ENCODE measurements at regions not wholly inside any gene's neighbourhood (a gene's known extent, or its start where the extent isn't known, plus 50 kb on each side); places are given as distances from the start of the nearest gene placed in this dataset.
A peak's percentile ranks its signal among the peaks of the same experiment; 100 is the strongest.
"Not testable (repeated sequence)": the region's sequence is repeated elsewhere in the genome, so short reads cannot be mapped to it uniquely, and the experiment has no call there.

DNA sequence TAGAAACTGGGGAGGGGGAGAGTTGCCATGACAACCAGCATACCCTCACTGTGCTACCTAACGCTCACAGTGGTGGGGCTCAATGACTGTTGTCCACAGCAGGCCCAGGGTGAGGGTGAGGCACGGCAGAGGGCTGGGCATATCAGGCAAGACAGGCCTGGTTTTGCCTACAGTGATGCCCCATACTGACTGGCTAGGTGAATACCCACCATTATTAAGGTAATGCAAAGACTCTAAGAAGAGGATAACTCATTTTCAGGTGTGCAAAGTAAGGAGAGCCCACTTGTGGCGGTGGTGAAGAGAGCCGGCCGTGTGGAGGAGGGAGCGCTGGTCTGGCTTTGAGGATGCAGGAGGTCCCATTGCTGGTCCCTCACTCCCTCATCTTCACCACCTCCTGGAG, 422.3 kb downstream of the FUT8 start:
- H3K9me3 Mint-ChIP-seq (ENCODE audit: low read depth) = no peaks in the 10 kb centered on the region
- no peak for DNase-seq
- no peaks in the 10 kb centered on the region for H3K36me3 Mint-ChIP-seq (ENCODE audit: low read depth)
- peaks cover 33% of the 10 kb centered on the region for H3K4me1 Mint-ChIP-seq
- ChIA-PET POLR2A (no interaction called here), CTCF (interaction anchor here (1.0 kb wide), 1 partner anchor 10 kb away, joined by 3 read pairs; no protein-coding TSS in a partner anchor)
- no peak overlapping the region for H3K4me3 Mint-ChIP-seq
- intact Hi-C loops (cut with DNase I, micrococcal nuclease) = no loop called here
- ATAC-seq = no peak
- H3K27ac Mint-ChIP-seq = no peak overlapping the region
- H3K27me3 Mint-ChIP-seq = no peaks in the 10 kb centered on the region

DNA sequence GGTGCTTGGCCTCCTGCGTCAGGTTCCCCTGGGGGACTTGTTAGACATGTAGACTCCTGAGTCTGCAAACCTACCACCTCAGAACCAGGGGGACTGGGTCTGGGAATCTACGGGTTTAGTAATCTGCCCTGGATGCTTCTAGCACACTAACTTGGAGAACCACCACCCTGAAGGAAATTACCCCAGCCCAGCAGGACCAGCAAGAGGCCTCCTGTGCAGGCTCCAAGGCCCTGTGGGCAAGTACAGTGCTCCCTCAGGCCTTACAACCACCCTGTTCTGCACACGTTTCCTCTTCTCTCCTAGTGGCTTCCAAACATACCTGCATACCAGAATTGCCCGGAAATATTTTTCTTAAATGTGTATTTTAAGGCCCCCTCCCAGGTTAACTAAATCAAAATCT, 423.0 kb downstream of the FUT8 start:
- peaks cover 36% of the 10 kb centered on the region for H3K4me1 Mint-ChIP-seq
- ATAC-seq = no peak

GRCh38 chr14:65838565-65838964, 426.0 kb downstream of the FUT8 start:
- peaks cover 39% of the 10 kb centered on the region for H3K4me1 Mint-ChIP-seq
- no peaks in the 10 kb centered on the region for H3K27me3 Mint-ChIP-seq
- ATAC-seq = no peak
- no peak for DNase-seq
- ChIA-PET CTCF (interaction anchor here (1.6 kb wide), 1 partner anchor 14 kb away, joined by 5 read pairs; no protein-coding TSS in a partner anchor), POLR2A (no interaction called here)
- no peak overlapping the region for H3K4me3 Mint-ChIP-seq
- no peak overlapping the region for H3K27ac Mint-ChIP-seq
- H3K9me3 Mint-ChIP-seq (ENCODE audit: low read depth) = no peaks in the 10 kb centered on the region
- H3K36me3 Mint-ChIP-seq (ENCODE audit: low read depth) = no peaks in the 10 kb centered on the region
- intact Hi-C loops (cut with DNase I, micrococcal nuclease) = no loop called here

More for the DNA sequence above, 423.0 kb downstream of the FUT8 start:
- H3K27ac Mint-ChIP-seq = no peak overlapping the region
- intact Hi-C loops (cut with DNase I, micrococcal nuclease) = no loop called here
- no peaks in the 10 kb centered on the region for H3K36me3 Mint-ChIP-seq (ENCODE audit: low read depth)
- ChIA-PET POLR2A (no interaction called here), CTCF (interaction anchor here (1.0 kb wide), 1 partner anchor 11 kb away, joined by 3 read pairs; no protein-coding TSS in a partner anchor)
- DNase-seq = no peak
- no peaks in the 10 kb centered on the region for H3K9me3 Mint-ChIP-seq (ENCODE audit: low read depth)
- no peaks in the 10 kb centered on the region for H3K27me3 Mint-ChIP-seq
- H3K4me3 Mint-ChIP-seq = no peak overlapping the region

DNA sequence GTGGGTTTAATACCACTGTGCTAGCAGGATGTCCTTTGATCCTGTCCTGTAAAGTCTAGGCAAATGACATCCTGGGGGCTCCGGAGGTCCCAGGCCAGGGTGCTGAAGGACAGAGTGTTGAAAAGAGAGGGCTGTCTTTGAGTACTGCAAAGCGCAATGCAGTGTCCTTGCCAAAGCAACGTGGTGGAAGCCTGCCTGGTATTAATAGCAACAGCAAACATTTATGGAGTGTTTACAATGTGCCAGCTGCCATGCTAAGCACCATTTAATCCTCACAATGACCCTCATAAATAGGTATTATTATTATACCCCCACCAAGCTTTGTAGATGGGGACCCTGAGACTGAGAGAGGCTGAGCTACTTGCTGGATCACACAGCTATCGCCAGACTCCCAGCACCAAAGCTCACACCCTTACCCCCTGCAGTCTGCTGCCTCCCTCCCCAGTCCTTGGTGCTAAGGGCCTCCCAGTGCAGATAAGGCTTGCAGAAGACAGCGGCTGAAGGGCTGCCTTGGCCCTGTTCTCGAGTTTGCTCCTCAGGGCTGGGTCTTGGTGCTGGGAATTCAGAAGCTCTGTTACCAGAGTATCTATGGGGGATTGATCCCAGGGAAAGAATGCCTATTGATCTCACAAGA, 427.7 kb downstream of the FUT8 start:
- Mint-ChIP-seq H3K9me3 (ENCODE audit: low read depth) (no peaks in the 10 kb centered on the region), H3K27ac (no peak overlapping the region), H3K36me3 (ENCODE audit: low read depth) (no peaks in the 10 kb centered on the region), H3K4me3 (no peak overlapping the region), H3K4me1 (peaks cover 50% of the 10 kb centered on the region), H3K27me3 (no peaks in the 10 kb centered on the region)
- no peak for ATAC-seq
- DNase-seq = no peak
- intact Hi-C loops (cut with DNase I, micrococcal nuclease) = no loop called here
- CTCF ChIA-PET = interaction anchor here (0.9 to 1.0 kb wide), 2 partner anchors 16 to 121 kb away, joined by 3 to 6 read pairs; no protein-coding TSS in a partner anchor
- POLR2A ChIA-PET = no interaction called here

DNA sequence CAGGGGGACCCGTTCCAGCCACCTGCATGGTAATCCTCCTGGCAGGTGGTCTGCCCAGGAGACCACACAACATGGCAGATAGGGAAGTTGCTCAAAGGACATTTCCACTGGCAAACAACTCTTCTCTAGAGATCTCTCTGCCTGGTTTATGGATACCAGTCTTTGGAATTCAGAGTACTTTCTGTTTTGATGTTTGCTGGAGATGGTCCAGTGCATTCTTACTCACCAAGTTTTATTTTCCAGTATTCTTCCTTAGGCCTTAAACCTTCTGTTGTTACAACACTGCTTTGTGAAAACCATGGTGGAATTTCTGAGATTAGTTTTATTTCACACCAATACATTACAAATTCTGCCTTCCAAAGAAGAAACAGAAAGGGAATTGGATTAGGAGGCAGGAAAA, 428.3 kb downstream of the FUT8 start:
- H3K36me3 Mint-ChIP-seq (ENCODE audit: low read depth) = no peaks in the 10 kb centered on the region
- peaks cover 53% of the 10 kb centered on the region for H3K4me1 Mint-ChIP-seq
- ChIA-PET POLR2A (no interaction called here), CTCF (no interaction called here)
- H3K27me3 Mint-ChIP-seq = no peaks in the 10 kb centered on the region
- intact Hi-C loops (cut with DNase I, micrococcal nuclease) = no loop called here
- H3K9me3 Mint-ChIP-seq (ENCODE audit: low read depth) = no peaks in the 10 kb centered on the region
- no peak overlapping the region for H3K4me3 Mint-ChIP-seq
- no peak for ATAC-seq
- H3K27ac Mint-ChIP-seq = no peak overlapping the region
- DNase-seq = no peak

DNA sequence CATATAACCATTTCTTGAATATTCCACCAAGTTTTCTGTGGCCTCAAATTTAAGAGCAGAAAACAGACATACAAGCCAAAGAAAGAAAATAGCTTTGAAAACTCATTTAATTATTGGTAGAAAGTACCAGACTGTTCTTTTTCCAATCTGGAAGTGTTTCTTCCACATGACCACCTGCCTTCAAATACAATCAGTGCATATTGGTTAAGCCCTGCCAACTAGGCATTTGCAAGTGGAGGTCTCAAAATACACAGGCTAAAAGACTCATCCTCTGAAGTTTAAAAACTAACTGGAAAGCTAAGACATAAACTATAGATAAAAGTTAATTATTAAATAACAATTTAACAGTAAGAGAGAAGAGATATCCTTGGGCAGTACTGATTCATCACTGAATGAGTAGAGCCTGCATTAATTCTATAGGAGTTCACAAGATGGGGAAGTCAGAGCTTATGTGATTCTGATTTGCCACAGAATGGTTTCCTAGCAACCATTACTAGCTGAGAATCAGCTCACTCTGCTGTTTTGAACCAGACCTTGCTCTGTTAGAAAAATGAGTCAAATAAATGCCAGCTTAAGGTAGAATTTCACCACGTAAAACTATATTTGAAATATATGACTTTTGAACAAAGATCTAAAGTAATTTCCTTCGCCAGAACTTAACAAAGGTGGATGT, 433.8 kb downstream of the FUT8 start:
- peaks cover 66% of the 10 kb centered on the region for H3K4me1 Mint-ChIP-seq
- H3K4me3 Mint-ChIP-seq = no peak overlapping the region
- ATAC-seq (peak; percentile 41), DNase-seq (no peak)
- ChIA-PET POLR2A (no interaction called here), CTCF (interaction anchor here (0.7 to 3.0 kb wide), 3 partner anchors 21 to 113 kb away, joined by 4 to 20 read pairs (median 17); no protein-coding TSS in a partner anchor)
- peaks cover 2% of the 10 kb centered on the region for H3K36me3 Mint-ChIP-seq (ENCODE audit: low read depth)
- peaks cover 8% of the 10 kb centered on the region for H3K9me3 Mint-ChIP-seq (ENCODE audit: low read depth)
- H3K27me3 Mint-ChIP-seq = no peaks in the 10 kb centered on the region
- H3K27ac Mint-ChIP-seq = peak overlapping the region; percentile 79
- intact Hi-C loops (cut with DNase I, micrococcal nuclease) = loop anchor here (2.0 kb wide), 7 partner anchors 32 to 640 kb away; no protein-coding TSS in a partner anchor

DNA sequence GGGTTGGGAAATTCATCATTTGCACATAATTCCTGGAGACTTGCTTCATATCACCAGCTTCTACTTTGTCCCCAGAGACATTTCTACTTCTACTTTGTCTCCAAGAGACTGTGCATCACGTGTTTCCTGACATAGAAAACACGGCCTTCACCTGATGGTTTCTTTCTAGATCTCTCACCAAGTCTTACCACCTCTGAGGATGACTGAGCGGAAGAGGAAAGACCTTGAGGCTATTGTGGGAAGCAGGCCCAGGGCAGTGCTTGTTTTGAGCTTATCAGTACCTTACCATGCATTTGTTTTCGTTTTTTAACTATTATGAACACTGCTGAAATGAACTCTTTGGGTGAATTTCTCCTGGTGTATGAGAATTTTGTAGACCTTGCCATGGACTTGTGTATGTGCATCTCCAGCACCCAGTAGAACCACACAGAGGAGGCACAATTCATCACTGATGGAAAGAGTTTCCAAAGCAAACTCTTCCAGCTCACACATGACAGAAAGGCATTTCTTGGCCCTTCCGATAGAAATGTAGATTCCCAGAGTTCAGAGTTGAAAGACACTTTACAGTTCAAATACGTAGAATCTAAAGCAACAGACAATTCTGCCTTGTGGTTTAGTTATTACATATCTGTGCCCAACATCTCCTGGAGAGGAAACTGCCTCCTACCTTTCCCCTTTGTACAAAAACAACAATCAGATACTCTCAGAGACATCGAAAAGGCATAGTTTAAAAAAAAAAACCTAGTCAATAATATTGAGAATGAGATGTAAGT, 434.7 kb downstream of the FUT8 start:
- POLR2A ChIA-PET = no interaction called here
- CTCF ChIA-PET = interaction anchor here (0.7 to 3.0 kb wide), 4 partner anchors 22 to 112 kb away, joined by 3 to 20 read pairs (median 10); no protein-coding TSS in a partner anchor
- Mint-ChIP-seq H3K27ac (peak overlapping the region; percentile 72), H3K4me1 (peaks cover 66% of the 10 kb centered on the region), H3K36me3 (ENCODE audit: low read depth) (peaks cover 2% of the 10 kb centered on the region), H3K9me3 (ENCODE audit: low read depth) (peaks cover 8% of the 10 kb centered on the region), H3K27me3 (no peaks in the 10 kb centered on the region), H3K4me3 (peak overlapping the region; percentile 45)
- intact Hi-C loops (cut with DNase I, micrococcal nuclease) = loop anchor here (2.0 kb wide), 7 partner anchors 32 to 640 kb away; no protein-coding TSS in a partner anchor
- DNase-seq (peak; percentile 80), ATAC-seq (peak; percentile 82)

DNA sequence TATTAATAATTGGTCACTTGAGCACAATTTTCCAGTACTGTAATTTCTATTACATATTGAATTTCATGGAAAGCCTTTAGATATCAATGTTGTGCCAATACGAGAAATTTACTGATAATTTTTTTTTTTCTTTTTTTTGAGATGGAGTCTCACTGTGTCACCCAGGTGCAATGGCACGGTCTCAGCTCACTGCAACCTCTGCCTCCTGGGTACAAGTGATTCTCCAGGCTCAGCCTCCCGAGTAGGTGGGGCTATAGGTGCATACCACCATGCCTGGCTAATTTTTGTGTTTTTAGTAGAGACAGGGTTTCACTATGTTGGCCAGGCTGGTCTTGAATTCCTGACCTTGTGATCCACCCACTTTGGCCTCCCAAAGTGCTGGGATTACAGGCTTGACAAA, 435.4 kb downstream of the FUT8 start:
- POLR2A ChIA-PET; H3K4me3 Mint-ChIP-seq; ATAC-seq; H3K27me3 Mint-ChIP-seq; H3K36me3 Mint-ChIP-seq (ENCODE audit: low read depth); H3K9me3 Mint-ChIP-seq (ENCODE audit: low read depth); DNase-seq; H3K27ac Mint-ChIP-seq: not testable (repeated sequence)
- intact Hi-C loops (cut with DNase I, micrococcal nuclease) = loop anchor here (2.0 kb wide), 7 partner anchors 31 to 641 kb away; no protein-coding TSS in a partner anchor
- peaks cover 63% of the 10 kb centered on the region for H3K4me1 Mint-ChIP-seq
- CTCF ChIA-PET = interaction anchor here (0.9 kb wide), 1 partner anchor 106 kb away, joined by 3 read pairs; no protein-coding TSS in a partner anchor

DNA sequence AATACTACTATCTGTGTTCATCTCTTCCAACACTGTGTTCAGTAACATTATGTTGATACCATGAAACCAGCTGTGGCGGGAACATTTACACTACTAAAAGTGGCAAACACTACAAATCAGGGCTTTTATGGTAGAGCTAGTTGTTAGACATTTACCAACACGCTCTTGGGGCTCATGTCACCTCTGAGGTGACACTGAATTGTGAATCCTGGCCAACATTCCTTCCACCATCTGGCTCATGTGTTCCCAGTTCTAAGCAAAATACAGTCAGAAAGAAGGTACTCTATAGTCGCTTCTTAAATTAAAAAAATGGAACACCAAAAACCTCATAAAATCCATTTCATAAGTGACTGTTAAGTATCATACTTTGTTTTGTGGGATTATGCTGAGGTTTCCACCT, 436.6 kb downstream of the FUT8 start:
- Mint-ChIP-seq H3K4me3 (no peak overlapping the region), H3K27me3 (no peaks in the 10 kb centered on the region), H3K9me3 (ENCODE audit: low read depth) (peaks cover 8% of the 10 kb centered on the region), H3K36me3 (ENCODE audit: low read depth) (peaks cover 2% of the 10 kb centered on the region), H3K4me1 (peaks cover 54% of the 10 kb centered on the region), H3K27ac (no peak overlapping the region)
- ChIA-PET POLR2A (no interaction called here), CTCF (interaction anchor here (0.5 to 1.2 kb wide), 2 partner anchors 24 to 30 kb away, joined by 4 to 6 read pairs; no protein-coding TSS in a partner anchor)
- no peak for DNase-seq
- intact Hi-C loops (cut with DNase I, micrococcal nuclease) = no loop called here
- no peak for ATAC-seq

- ChIA-PET POLR2A (no interaction called here), CTCF (interaction anchor here (0.5 to 1.2 kb wide), 2 partner anchors 25 to 30 kb away, joined by 4 to 6 read pairs; no protein-coding TSS in a partner anchor)
- peaks cover 9% of the 10 kb centered on the region for H3K9me3 Mint-ChIP-seq (ENCODE audit: low read depth)
- no peak for DNase-seq
- H3K4me1 Mint-ChIP-seq = peaks cover 50% of the 10 kb centered on the region
- no peak overlapping the region for H3K27ac Mint-ChIP-seq
- ATAC-seq = no peak
- no peak overlapping the region for H3K4me3 Mint-ChIP-seq
- peaks cover 2% of the 10 kb centered on the region for H3K36me3 Mint-ChIP-seq (ENCODE audit: low read depth)
- no peaks in the 10 kb centered on the region for H3K27me3 Mint-ChIP-seq
- intact Hi-C loops (cut with DNase I, micrococcal nuclease) = no loop called here
These were observed 437.0 kb downstream of the FUT8 start for GRCh38 chr14:65849558-65849957.

DNA sequence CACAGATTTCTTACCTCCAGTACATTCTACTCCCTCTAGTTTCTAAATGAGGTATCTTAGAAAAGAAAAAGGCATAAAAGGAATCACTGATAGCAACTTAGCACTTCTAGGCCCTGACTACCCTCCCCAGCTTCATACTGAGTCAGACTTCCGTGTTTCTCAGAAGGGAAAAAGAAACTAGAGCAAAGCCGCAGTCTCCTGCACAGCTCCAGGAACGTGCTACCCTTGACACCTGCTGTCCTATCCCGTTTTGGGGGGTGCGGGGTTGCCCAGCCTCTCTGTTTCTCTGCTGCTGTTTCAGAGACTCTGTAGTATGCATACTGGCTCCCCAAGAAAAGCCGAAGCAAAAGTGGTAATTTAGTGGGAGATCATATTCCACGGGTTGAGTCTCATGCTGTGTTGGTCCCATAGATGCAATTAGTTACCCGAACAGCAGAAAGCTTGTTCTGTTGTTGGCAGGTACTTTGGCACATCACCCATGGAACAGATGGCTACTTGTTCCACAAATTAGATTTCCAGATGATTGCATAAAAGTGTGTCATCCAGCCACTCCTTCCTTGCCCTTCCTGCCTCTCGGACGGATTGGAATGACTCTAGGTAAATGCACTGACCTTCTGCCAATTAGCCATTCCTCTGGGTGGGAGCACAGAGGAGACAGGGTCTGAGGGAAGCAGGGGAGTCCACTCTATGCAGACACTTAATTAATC, 438.1 kb downstream of the FUT8 start:
- Mint-ChIP-seq H3K36me3 (ENCODE audit: low read depth) (peaks cover 2% of the 10 kb centered on the region), H3K27ac (peak overlapping the region; percentile 43), H3K9me3 (ENCODE audit: low read depth) (peaks cover 10% of the 10 kb centered on the region), H3K4me3 (no peak overlapping the region), H3K27me3 (no peaks in the 10 kb centered on the region), H3K4me1 (peaks cover 46% of the 10 kb centered on the region)
- ChIA-PET CTCF (interaction anchor here (1.3 kb wide), 1 partner anchor 110 kb away, joined by 8 read pairs; no protein-coding TSS in a partner anchor), POLR2A (interaction anchor here (0.8 kb wide), 1 partner anchor 10 kb away, joined by 3 read pairs; no protein-coding TSS in a partner anchor)
- peak; percentile 71 for DNase-seq
- ATAC-seq = peak; percentile 85
- intact Hi-C loops (cut with DNase I, micrococcal nuclease) = loop anchor here in 1 of 2 experiments (1.0 kb wide), 1 partner anchor 78 kb away; no protein-coding TSS in a partner anchor
